Neural progenitor cell (in vitro differentiated cells): ENCODE measurements at regions not wholly inside any gene's neighbourhood (a gene's known extent, or its start where the extent isn't known, plus 50 kb on each side); places are given as distances from the start of the nearest gene placed in this dataset.

ENCODE experiments used
- DNase-seq: peaks from one replicate; pipeline ENCODE4 v3.0.0-alpha.2; 2016; ENCODE audit warnings: low spot score
- H2AFZ ChIP-seq: fragments of 200-600 bp; sonication (generic); replicated peaks from 2 replicates; pipeline ENCODE4 v1.6.1; 2016; ENCODE audit warnings: antibody characterized with exemption
- H3F3A ChIP-seq: fragments of 200-600 bp; sonication (generic); 2 replicates; pipeline ENCODE4 v1.6.1; 2016; ENCODE audit warnings: antibody characterized with exemption, low read depth
- H3K27ac ChIP-seq: fragments of 200-600 bp; sonication (generic); 2 replicates; pipeline ENCODE4 v1.5.1; 2016; ENCODE audit warnings: mild to moderate bottlenecking
- H3K27me3 ChIP-seq: fragments of 200-600 bp; sonication (generic); 2 replicates; pipeline ENCODE4 v1.6.1; 2016; ENCODE audit warnings: mild to moderate bottlenecking, moderate library complexity
- H3K36me3 ChIP-seq: fragments of 200-600 bp; sonication (generic); 2 replicates; pipeline ENCODE4 v1.5.1; 2016
- H3K4me1 ChIP-seq: fragments of 200-600 bp; sonication (generic); 2 replicates; pipeline ENCODE4 v1.6.1; 2016; ENCODE audit warnings: mixed run types
- H3K4me2 ChIP-seq: fragments of 200-600 bp; sonication (generic); 2 replicates; pipeline ENCODE4 v1.6.1; 2016
- H3K4me3 ChIP-seq: fragments of 200-600 bp; sonication (generic); 2 replicates; pipeline ENCODE4 v1.5.1; 2016
- H3K79me2 ChIP-seq: fragments of 200-600 bp; sonication (generic); 2 replicates; pipeline ENCODE4 v1.6.1; 2016; ENCODE audit warnings: low read depth
- H3K9ac ChIP-seq: fragments of 200-600 bp; sonication (generic); 2 replicates; pipeline ENCODE4 v1.6.1; 2016
- H3K9me3 ChIP-seq: fragments of 200-600 bp; sonication (generic); 2 replicates; pipeline ENCODE4 v1.5.1; 2016; ENCODE audit warnings: low read depth
- H4K20me1 ChIP-seq: fragments of 200-600 bp; sonication (generic); 2 replicates; pipeline ENCODE4 v1.6.1; 2016; ENCODE audit warnings: low read depth
- H3K27ac Mint-ChIP-seq: 3 replicates; pipeline ENCODE4 v1.8.0; 2021; ENCODE audit warnings: mixed read lengths
- H3K27me3 Mint-ChIP-seq: 2 replicates; pipeline ENCODE4 v1.8.0; 2022; ENCODE audit warnings: low read depth, mild to moderate bottlenecking, inconsistent platforms, moderate library complexity, mixed read lengths; ENCODE audit not compliant: insufficient read depth
- H3K36me3 Mint-ChIP-seq: 3 replicates; pipeline ENCODE4 v1.8.0; 2021; ENCODE audit warnings: mixed read lengths
- H3K4me1 Mint-ChIP-seq: 3 replicates; pipeline ENCODE4 v1.8.0; 2021; ENCODE audit warnings: mixed read lengths
- H3K4me3 Mint-ChIP-seq: 3 replicates; pipeline ENCODE4 v1.8.0; 2021; ENCODE audit warnings: mild to moderate bottlenecking, moderate library complexity, mixed read lengths
- H3K9me3 Mint-ChIP-seq: 3 replicates; pipeline ENCODE4 v1.8.0; 2020; ENCODE audit warnings: mixed read lengths
- CTCF ChIP-seq: fragments of 200-600 bp; sonication (generic); IDR thresholded peaks from 2 replicates; pipeline ENCODE4 v1.5.1; 2017; ENCODE audit warnings: antibody characterized with exemption, mild to moderate bottlenecking
- EZH2 ChIP-seq: fragments of 200-600 bp; sonication (generic); IDR thresholded peaks from 2 replicates; pipeline ENCODE4 v1.6.1; 2017; ENCODE audit warnings: antibody characterized with exemption, mild to moderate bottlenecking, moderate library complexity
- EZH2phosphoT487 ChIP-seq: fragments of 200-600 bp; sonication (generic); IDR thresholded peaks from 2 replicates; pipeline ENCODE4 v1.6.1; 2017; ENCODE audit warnings: antibody characterized with exemption

- Mint-ChIP-seq H3K36me3 (no peaks in the 10 kb centered on the region), H3K4me3 (no peak overlapping the region), H3K4me1 (peaks cover 73% of the 10 kb centered on the region), H3K27me3 (peaks cover 3% of the 10 kb centered on the region), H3K9me3 (peaks cover 2% of the 10 kb centered on the region), H3K27ac (no peak overlapping the region)
- peaks cover 42% of the 10 kb centered on the region for H3K4me1 ChIP-seq
- TF ChIP-seq CTCF (peak; percentile 81), EZH2phosphoT487 (no peak)
- no peak overlapping the region for H3K4me2 ChIP-seq
- H3K27ac ChIP-seq = no peak overlapping the region
- H2AFZ ChIP-seq = no peak overlapping the region
- no peaks in the 10 kb centered on the region for H3K9me3 ChIP-seq
- H4K20me1 ChIP-seq = no peaks in the 10 kb centered on the region
- no peak overlapping the region for H3K9ac ChIP-seq
- H3K4me3 ChIP-seq = no peak overlapping the region
- peak; percentile 58 for DNase-seq
- peaks cover 32% of the 10 kb centered on the region for H3F3A ChIP-seq
- peaks cover 4% of the 10 kb centered on the region for H3K79me2 ChIP-seq
- no peaks in the 10 kb centered on the region for H3K36me3 ChIP-seq
- H3K27me3 ChIP-seq = no peaks in the 10 kb centered on the region
Observed at GRCh38 chr15:95291898-95292472, 1038.5 kb upstream of the NR2F2 start.

- Histone ChIP-seq H3F3A (peaks cover 22% of the 10 kb centered on the region), H3K9ac (no peak overlapping the region), H3K79me2 (peaks cover 4% of the 10 kb centered on the region), H4K20me1 (no peaks in the 10 kb centered on the region), H3K4me3 (no peak overlapping the region), H3K27me3 (no peaks in the 10 kb centered on the region), H3K4me2 (no peak overlapping the region), H3K36me3 (no peaks in the 10 kb centered on the region), H3K9me3 (no peaks in the 10 kb centered on the region), H2AFZ (peak overlapping the region; percentile 48), H3K4me1 (peaks cover 38% of the 10 kb centered on the region), H3K27ac (no peak overlapping the region)
- H3K36me3 Mint-ChIP-seq = no peaks in the 10 kb centered on the region
- H3K27ac Mint-ChIP-seq = no peak overlapping the region
- peaks cover 3% of the 10 kb centered on the region for H3K27me3 Mint-ChIP-seq
- TF ChIP-seq CTCF = no peak
- TF ChIP-seq EZH2phosphoT487 = no peak
- no peak for TF ChIP-seq EZH2
- no peak overlapping the region for H3K4me3 Mint-ChIP-seq
- no peak for DNase-seq
- H3K9me3 Mint-ChIP-seq = peaks cover 2% of the 10 kb centered on the region
- H3K4me1 Mint-ChIP-seq = peaks cover 65% of the 10 kb centered on the region
Observed at GRCh38 chr15:95292785-95293450, 1037.6 kb upstream of the NR2F2 start.

GRCh38 chr15:95293456-95294031 lies 1037.0 kb upstream of the NR2F2 start:
- H3K9ac ChIP-seq = no peak overlapping the region
- no peak overlapping the region for H3K4me2 ChIP-seq
- no peaks in the 10 kb centered on the region for H3K36me3 Mint-ChIP-seq
- peak overlapping the region; percentile 48 for H2AFZ ChIP-seq
- H3K27me3 ChIP-seq = no peaks in the 10 kb centered on the region
- no peaks in the 10 kb centered on the region for H3K36me3 ChIP-seq
- TF ChIP-seq EZH2 (no peak), CTCF (no peak), EZH2phosphoT487 (no peak)
- H3K27ac Mint-ChIP-seq = no peak overlapping the region
- peaks cover 32% of the 10 kb centered on the region for H3K4me1 ChIP-seq
- peaks cover 3% of the 10 kb centered on the region for H3K27me3 Mint-ChIP-seq
- no peak overlapping the region for H3K4me3 ChIP-seq
- H3F3A ChIP-seq = peaks cover 16% of the 10 kb centered on the region
- no peak overlapping the region for H3K27ac ChIP-seq
- H3K79me2 ChIP-seq = peaks cover 4% of the 10 kb centered on the region
- peaks cover 2% of the 10 kb centered on the region for H3K9me3 Mint-ChIP-seq
- no peaks in the 10 kb centered on the region for H3K9me3 ChIP-seq
- no peak overlapping the region for H3K4me3 Mint-ChIP-seq
- H3K4me1 Mint-ChIP-seq = peaks cover 59% of the 10 kb centered on the region
- H4K20me1 ChIP-seq = no peaks in the 10 kb centered on the region
- no peak for DNase-seq
